ENCODE measurements at regions not wholly inside any gene's neighbourhood (a gene's known extent, or its start where the extent isn't known, plus 50 kb on each side); places are given as distances from the start of the nearest gene placed in this dataset.

DNA sequence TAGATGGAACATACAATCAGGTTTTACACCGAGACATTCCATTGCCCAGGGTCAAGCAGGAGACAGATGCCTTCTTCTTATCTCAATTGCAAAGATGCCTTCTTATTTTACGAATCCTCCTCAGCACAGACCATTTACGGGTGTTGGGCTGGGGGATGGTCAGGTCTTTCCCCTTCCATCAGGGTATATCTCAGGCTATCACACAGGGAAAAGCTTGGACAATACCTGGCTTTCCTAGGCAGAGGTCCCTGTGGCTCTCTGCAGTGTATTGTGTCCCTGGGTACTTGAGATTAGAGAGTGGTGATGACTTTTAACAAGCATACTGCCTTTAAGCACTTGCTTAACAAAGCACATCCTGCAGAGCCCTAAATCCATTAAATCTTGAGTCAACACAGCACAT, 1249.2 kb downstream of the NLGN4Y start:
- no peak overlapping the region for H3K4me3 ChIP-seq (ENCODE audit: low read depth, low read length)
- no peak for TF ChIP-seq CTCF (conservative IDR thresholded peaks at IDR 0.05; ENCODE audit: low read depth, low read length)
- DNase-seq (ENCODE audit: low read depth): peak; percentile 3

DNA sequence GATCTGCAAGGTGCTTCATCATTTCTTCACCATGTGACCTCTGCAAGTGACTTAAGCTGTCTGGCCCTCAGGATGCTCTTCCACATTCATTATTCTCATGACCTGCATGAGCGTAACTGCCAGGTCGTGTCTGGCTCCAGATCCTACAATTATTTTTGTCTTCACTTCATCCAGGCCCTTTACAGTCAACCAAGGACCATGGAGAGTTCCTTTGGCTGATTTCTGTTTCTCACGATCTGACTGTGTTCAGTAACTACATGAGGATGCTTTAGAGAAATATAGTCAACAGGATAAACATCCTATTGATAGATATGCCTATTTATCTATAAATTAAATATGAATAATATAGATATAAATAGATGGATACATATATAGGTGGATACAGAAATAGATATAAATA, 1251.6 kb downstream of the NLGN4Y start:
- no peak for DNase-seq (ENCODE audit: low read depth)
- no peak overlapping the region for H3K4me3 ChIP-seq (ENCODE audit: low read depth, low read length)
- TF ChIP-seq CTCF (conservative IDR thresholded peaks at IDR 0.05; ENCODE audit: low read depth, low read length): no peak

- DNase-seq (ENCODE audit: low read depth): no peak
- no peak for TF ChIP-seq CTCF (conservative IDR thresholded peaks at IDR 0.05; ENCODE audit: low read depth, low read length)
- no peak overlapping the region for H3K4me3 ChIP-seq (ENCODE audit: low read depth, low read length)
Observed at GRCh38 chrY:15779891-15780290, 1255.6 kb downstream of the NLGN4Y start.

GRCh38 chrY:15800021-15800420, 1275.7 kb downstream of the NLGN4Y start:
- no peak for DNase-seq (ENCODE audit: low read depth)
- H3K4me3 ChIP-seq (ENCODE audit: low read depth, low read length): no peak overlapping the region
- no peak for TF ChIP-seq CTCF (conservative IDR thresholded peaks at IDR 0.05; ENCODE audit: low read depth, low read length)

- no peak for DNase-seq (ENCODE audit: low read depth)
- no peak for TF ChIP-seq CTCF (conservative IDR thresholded peaks at IDR 0.05; ENCODE audit: low read depth, low read length)
- H3K4me3 ChIP-seq (ENCODE audit: low read depth, low read length): no peak overlapping the region
Observed at GRCh38 chrY:15805985-15806384, 1281.7 kb downstream of the NLGN4Y start.

- no peak overlapping the region for H3K4me3 ChIP-seq (ENCODE audit: low read depth, low read length)
- no peak for DNase-seq (ENCODE audit: low read depth)
- no peak for TF ChIP-seq CTCF (conservative IDR thresholded peaks at IDR 0.05; ENCODE audit: low read depth, low read length)
Observed at GRCh38 chrY:15814241-15814640, 1289.9 kb downstream of the NLGN4Y start.
